ENCODE measurements at regions not wholly inside any gene's neighbourhood (a gene's known extent, or its start where the extent isn't known, plus 50 kb on each side); places are given as distances from the start of the nearest gene placed in this dataset.

GRCh38 chr3:157948605-157949383 is 157.4 kb downstream of the SHOX2 start:
- ATAC-seq (no peak), DNase-seq (no peak)
- Mint-ChIP-seq H3K27me3 (peaks cover 2 to 15% (median 5%) of the 10 kb centered on the region in 5 donors), H3K27ac (no peak overlapping the region), H3K4me1 (no peaks in the 10 kb centered on the region), H3K9me3 (peaks cover 3 to 16% (median 6%) of the 10 kb centered on the region in 9 donors), H3K36me3 (no peaks in the 10 kb centered on the region), H3K4me3 (no peak overlapping the region)
- POLR2A ChIA-PET, result no interaction called here

- Mint-ChIP-seq H3K27ac (no peak overlapping the region), H3K27me3 (peaks cover 0 to 10% (median 4%) of the 10 kb centered on the region in 5 donors), H3K36me3 (no peaks in the 10 kb centered on the region), H3K4me1 (no peaks in the 10 kb centered on the region), H3K4me3 (no peak overlapping the region), H3K9me3 (peaks cover 0 to 2% (median 0%) of the 10 kb centered on the region in 9 donors)
- DNase-seq (no peak), ATAC-seq (no peak)
- POLR2A ChIA-PET, result no interaction called here
These were observed 167.1 kb downstream of the SHOX2 start for GRCh38 chr3:157939166-157939565.

GRCh38 chr3:157938154-157938779 is 168.0 kb downstream of the SHOX2 start:
- Mint-ChIP-seq H3K4me3 (no peak overlapping the region), H3K27ac (no peak overlapping the region), H3K27me3 (peaks cover 0 to 10% (median 2%) of the 10 kb centered on the region in 5 donors), H3K9me3 (peaks cover 0 to 2% (median 0%) of the 10 kb centered on the region in 9 donors), H3K4me1 (no peaks in the 10 kb centered on the region), H3K36me3 (no peaks in the 10 kb centered on the region)
- POLR2A ChIA-PET, result no interaction called here
- DNase-seq (no peak), ATAC-seq (no peak)

- no peak overlapping the region for H3K4me3 Mint-ChIP-seq
- no peak for DNase-seq
- peaks cover 0 to 6% (median 1%) of the 10 kb centered on the region in 5 donors for H3K27me3 Mint-ChIP-seq
- no peaks in the 10 kb centered on the region for H3K4me1 Mint-ChIP-seq
- no peak for ATAC-seq
- POLR2A ChIA-PET, result no interaction called here
- H3K36me3 Mint-ChIP-seq, result no peaks in the 10 kb centered on the region
- H3K9me3 Mint-ChIP-seq, result peaks cover 0 to 1% (median 0%) of the 10 kb centered on the region in 9 donors
- H3K27ac Mint-ChIP-seq, result no peak overlapping the region
These were observed 174.7 kb downstream of the SHOX2 start for GRCh38 chr3:157931517-157931916.

- H3K4me1 Mint-ChIP-seq, result no peaks in the 10 kb centered on the region
- H3K4me3 Mint-ChIP-seq, result no peak overlapping the region
- DNase-seq (no peak), ATAC-seq (no peak)
- POLR2A ChIA-PET, result no interaction called here
- H3K9me3 Mint-ChIP-seq, result peaks cover 0 to 7% (median 0%) of the 10 kb centered on the region in 9 donors
- H3K27ac Mint-ChIP-seq, result no peak overlapping the region
- no peaks in the 10 kb centered on the region for H3K36me3 Mint-ChIP-seq
- H3K27me3 Mint-ChIP-seq, result peaks cover 0 to 1% (median 0%) of the 10 kb centered on the region in 5 donors
These were observed 176.0 kb downstream of the SHOX2 start for GRCh38 chr3:157930000-157930780.

- Mint-ChIP-seq H3K4me1 (no peaks in the 10 kb centered on the region), H3K27ac (no peak overlapping the region), H3K9me3 (peaks cover 0 to 10% (median 0%) of the 10 kb centered on the region in 9 donors), H3K27me3 (peaks cover 0 to 1% (median 0%) of the 10 kb centered on the region in 5 donors), H3K4me3 (no peak overlapping the region), H3K36me3 (no peaks in the 10 kb centered on the region)
- POLR2A ChIA-PET, result no interaction called here
- DNase-seq (no peak), ATAC-seq (no peak)
These were observed 179.4 kb downstream of the SHOX2 start for GRCh38 chr3:157926822-157927221.

GRCh38 chr3:157922614-157923013 is 183.6 kb downstream of the SHOX2 start:
- no peaks in the 10 kb centered on the region for H3K4me1 Mint-ChIP-seq

GRCh38 chr3:157921811-157922210 is 184.4 kb downstream of the SHOX2 start:
- no peak overlapping the region for H3K4me3 Mint-ChIP-seq
- H3K4me1 Mint-ChIP-seq, result no peaks in the 10 kb centered on the region
- no peak overlapping the region for H3K27ac Mint-ChIP-seq
- POLR2A ChIA-PET, result no interaction called here
- no peak for DNase-seq
- peaks cover 0 to 3% (median 0%) of the 10 kb centered on the region in 5 donors for H3K27me3 Mint-ChIP-seq
- peaks cover 0 to 10% (median 0%) of the 10 kb centered on the region in 9 donors for H3K9me3 Mint-ChIP-seq
- no peaks in the 10 kb centered on the region for H3K36me3 Mint-ChIP-seq
- ATAC-seq, result no peak

More at GRCh38 chr3:157922614-157923013, 183.6 kb downstream of the SHOX2 start:
- H3K9me3 Mint-ChIP-seq, result peaks cover 0 to 10% (median 0%) of the 10 kb centered on the region in 9 donors
- no peak for ATAC-seq
- peaks cover 0 to 3% (median 0%) of the 10 kb centered on the region in 5 donors for H3K27me3 Mint-ChIP-seq
- no peaks in the 10 kb centered on the region for H3K36me3 Mint-ChIP-seq
- DNase-seq, result no peak
- no peak overlapping the region for H3K27ac Mint-ChIP-seq
- H3K4me3 Mint-ChIP-seq, result no peak overlapping the region
- POLR2A ChIA-PET, result no interaction called here

GRCh38 chr3:157920822-157921700 is 185.2 kb downstream of the SHOX2 start:
- Mint-ChIP-seq H3K27ac (no peak overlapping the region), H3K27me3 (peaks cover 0 to 3% (median 0%) of the 10 kb centered on the region in 5 donors), H3K4me1 (no peaks in the 10 kb centered on the region), H3K9me3 (peaks cover 0 to 10% (median 0%) of the 10 kb centered on the region in 9 donors), H3K4me3 (no peak overlapping the region), H3K36me3 (no peaks in the 10 kb centered on the region)
- POLR2A ChIA-PET, result no interaction called here
- DNase-seq, result no peak
- ATAC-seq, result no peak

- Mint-ChIP-seq H3K27me3 (peaks cover 0 to 4% (median 2%) of the 10 kb centered on the region in 5 donors), H3K9me3 (peaks cover 0 to 2% (median 0%) of the 10 kb centered on the region in 9 donors), H3K4me3 (no peak overlapping the region), H3K36me3 (no peaks in the 10 kb centered on the region), H3K4me1 (no peaks in the 10 kb centered on the region), H3K27ac (no peak overlapping the region)
- POLR2A ChIA-PET, result no interaction called here
- ATAC-seq (no peak), DNase-seq (no peak)
These were observed 186.8 kb downstream of the SHOX2 start for GRCh38 chr3:157919319-157919887.

- Mint-ChIP-seq H3K27ac (no peak overlapping the region), H3K4me3 (no peak overlapping the region)
These were observed 187.8 kb downstream of the SHOX2 start for GRCh38 chr3:157918402-157918801.

GRCh38 chr3:157916672-157917071 is 189.5 kb downstream of the SHOX2 start:
- Mint-ChIP-seq H3K36me3 (no peaks in the 10 kb centered on the region), H3K9me3 (peaks cover 0 to 2% (median 0%) of the 10 kb centered on the region in 9 donors), H3K27ac (no peak overlapping the region), H3K27me3 (peaks cover 0 to 4% (median 2%) of the 10 kb centered on the region in 5 donors), H3K4me1 (no peaks in the 10 kb centered on the region), H3K4me3 (no peak overlapping the region)
- no peak for ATAC-seq
- POLR2A ChIA-PET, result no interaction called here
- DNase-seq, result no peak

More at GRCh38 chr3:157918402-157918801, 187.8 kb downstream of the SHOX2 start:
- POLR2A ChIA-PET, result no interaction called here
- no peak for DNase-seq
- Mint-ChIP-seq H3K36me3 (no peaks in the 10 kb centered on the region), H3K27me3 (peaks cover 0 to 4% (median 2%) of the 10 kb centered on the region in 5 donors), H3K4me1 (no peaks in the 10 kb centered on the region), H3K9me3 (peaks cover 0 to 2% (median 0%) of the 10 kb centered on the region in 9 donors)
- ATAC-seq, result no peak
